ENCODE measurements at regions not wholly inside any gene's neighbourhood (a gene's known extent, or its start where the extent isn't known, plus 50 kb on each side); places are given as distances from the start of the nearest gene placed in this dataset.

DNA sequence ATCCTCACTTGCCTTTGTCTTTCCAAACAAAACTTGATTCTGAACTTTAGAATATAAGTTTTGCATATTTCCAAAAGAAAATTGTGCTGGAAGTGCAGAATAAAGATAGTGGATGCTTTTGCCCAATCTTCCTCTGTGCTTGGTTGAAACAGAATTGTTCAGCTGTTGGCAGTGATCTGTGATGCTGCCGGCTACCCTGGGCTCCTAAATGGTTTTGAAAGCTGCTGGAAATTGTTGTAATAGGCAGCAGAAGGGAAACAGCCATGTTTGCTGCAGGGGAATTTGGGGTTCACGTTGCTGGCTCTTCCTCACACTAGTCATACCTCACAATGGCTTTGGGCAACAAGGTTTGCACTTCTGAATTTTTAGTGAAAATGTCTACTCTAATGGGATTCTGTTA, 398.0 kb downstream of the RAPGEF2 start:
- TF ChIP-seq, protein P1, sequence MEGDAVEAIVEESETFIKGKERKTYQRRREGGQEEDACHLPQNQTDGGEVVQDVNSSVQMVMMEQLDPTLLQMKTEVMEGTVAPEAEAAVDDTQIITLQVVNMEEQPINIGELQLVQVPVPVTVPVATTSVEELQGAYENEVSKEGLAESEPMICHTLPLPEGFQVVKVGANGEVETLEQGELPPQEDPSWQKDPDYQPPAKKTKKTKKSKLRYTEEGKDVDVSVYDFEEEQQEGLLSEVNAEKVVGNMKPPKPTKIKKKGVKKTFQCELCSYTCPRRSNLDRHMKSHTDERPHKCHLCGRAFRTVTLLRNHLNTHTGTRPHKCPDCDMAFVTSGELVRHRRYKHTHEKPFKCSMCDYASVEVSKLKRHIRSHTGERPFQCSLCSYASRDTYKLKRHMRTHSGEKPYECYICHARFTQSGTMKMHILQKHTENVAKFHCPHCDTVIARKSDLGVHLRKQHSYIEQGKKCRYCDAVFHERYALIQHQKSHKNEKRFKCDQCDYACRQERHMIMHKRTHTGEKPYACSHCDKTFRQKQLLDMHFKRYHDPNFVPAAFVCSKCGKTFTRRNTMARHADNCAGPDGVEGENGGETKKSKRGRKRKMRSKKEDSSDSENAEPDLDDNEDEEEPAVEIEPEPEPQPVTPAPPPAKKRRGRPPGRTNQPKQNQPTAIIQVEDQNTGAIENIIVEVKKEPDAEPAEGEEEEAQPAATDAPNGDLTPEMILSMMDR (IDR thresholded peaks at IDR 0.05) = no peak
- TF ChIP-seq POLR2A (IDR thresholded peaks at IDR 0.05) = no peak
